ENCODE measurements at regions not wholly inside any gene's neighbourhood (a gene's known extent, or its start where the extent isn't known, plus 50 kb on each side); places are given as distances from the start of the nearest gene placed in this dataset.
"Not testable (repeated sequence)": the region's sequence is repeated elsewhere in the genome, so short reads cannot be mapped to it uniquely, and the experiment has no call there.

GRCh38 chr6:3551716-3552511 is 95.1 kb upstream of the SLC22A23 start:
- no peak for DNase-seq (ENCODE audit: low spot score)

- no peak for DNase-seq (ENCODE audit: low spot score)
Measured at GRCh38 chr6:3549314-3549940, 92.6 kb upstream of the SLC22A23 start.

- DNase-seq (ENCODE audit: low spot score), result no peak
Measured at GRCh38 chr6:3546121-3546520, 89.3 kb upstream of the SLC22A23 start.

- DNase-seq (ENCODE audit: low spot score), result no peak
Measured at GRCh38 chr6:3545156-3545555, 88.3 kb upstream of the SLC22A23 start.

GRCh38 chr6:3542032-3542640 is 85.3 kb upstream of the SLC22A23 start:
- no peak for DNase-seq (ENCODE audit: low spot score)

GRCh38 chr6:3541006-3541585 is 84.2 kb upstream of the SLC22A23 start:
- DNase-seq (ENCODE audit: low spot score), result no peak

- DNase-seq (ENCODE audit: low spot score), result no peak
Measured at GRCh38 chr6:3540253-3540820, 83.5 kb upstream of the SLC22A23 start.

- no peak for DNase-seq (ENCODE audit: low spot score)
Measured at GRCh38 chr6:3538536-3538935, 81.7 kb upstream of the SLC22A23 start.

GRCh38 chr6:3536901-3537300 is 80.1 kb upstream of the SLC22A23 start:
- no peak for DNase-seq (ENCODE audit: low spot score)

GRCh38 chr6:3535776-3536435 is 79.1 kb upstream of the SLC22A23 start:
- no peak for DNase-seq (ENCODE audit: low spot score)

- DNase-seq (ENCODE audit: low spot score), result no peak
Measured at GRCh38 chr6:3535033-3535775, 78.4 kb upstream of the SLC22A23 start.

- DNase-seq (ENCODE audit: low spot score), result no peak
Measured at GRCh38 chr6:3534599-3534998, 77.7 kb upstream of the SLC22A23 start.

GRCh38 chr6:3533981-3534380 is 77.1 kb upstream of the SLC22A23 start:
- DNase-seq (ENCODE audit: low spot score), result no peak

GRCh38 chr6:3532296-3532916 is 75.6 kb upstream of the SLC22A23 start:
- no peak for DNase-seq (ENCODE audit: low spot score)

- no peak for DNase-seq (ENCODE audit: low spot score)
Measured at GRCh38 chr6:3531481-3531880, 74.6 kb upstream of the SLC22A23 start.

GRCh38 chr6:3530515-3530914 is 73.7 kb upstream of the SLC22A23 start:
- no peak for DNase-seq (ENCODE audit: low spot score)

GRCh38 chr6:3529721-3530120 is 72.9 kb upstream of the SLC22A23 start:
- DNase-seq (ENCODE audit: low spot score), result no peak

GRCh38 chr6:3529232-3529631 is 72.4 kb upstream of the SLC22A23 start:
- DNase-seq (ENCODE audit: low spot score), result no peak

GRCh38 chr6:3528081-3528671 is 71.3 kb upstream of the SLC22A23 start:
- DNase-seq (ENCODE audit: low spot score), result not testable (repeated sequence)

- DNase-seq (ENCODE audit: low spot score), result peak; percentile 1
Measured at GRCh38 chr6:3527651-3527977, 70.8 kb upstream of the SLC22A23 start.
